Caco-2 (cell line): ENCODE measurements at regions not wholly inside any gene's neighbourhood (a gene's known extent, or its start where the extent isn't known, plus 50 kb on each side); places are given as distances from the start of the nearest gene placed in this dataset. TPM values are rescaled to one million over a fixed set of nuclear protein-coding genes. Genes with fewer than 3 reads are reported as not detected.

ENCODE experiments used
- BruUV-seq: library from RNA; stranded (reverse); fragments of 400-500 nt; replicated peaks from 2 replicates; lab custom pipeline; 2021; lab: Mats Ljungman, UMichigan
- CTCF ChIA-PET: fragments of 300-600 bp; sonication (Branson Sonifier 250); formaldehyde crosslinking; loops from one replicate; lab custom pipeline; 2022; ENCODE audit warnings: antibody characterized with exemption; lab: Charles Lee
- POLR2A ChIA-PET: fragments of 300-600 bp; sonication (Branson Sonifier 250); formaldehyde crosslinking; loops from one replicate; lab custom pipeline; 2022; ENCODE audit warnings: antibody characterized with exemption; lab: Charles Lee
- DNase-seq, 2 experiments: peaks; one replicate each; pipeline versions ENCODE4 v3.0.0 to v3.0.0-alpha.2; 2020 to 2022
- H3K27me3 ChIP-seq: replicated peaks from 2 replicates; pipeline ENCODE4 v1.6.0; 2011; ENCODE audit warnings: low read length; ENCODE audit not compliant: control insufficient read depth, insufficient read depth
- H3K36me3 ChIP-seq: 2 replicates; pipeline ENCODE4 v1.5.1; 2011; ENCODE audit warnings: low read length; ENCODE audit not compliant: control insufficient read depth, insufficient read depth
- H3K4me1 ChIP-seq: fragments of 250-450 bp; sonication (Bioruptor Pico); 2 replicates; pipeline ENCODE4 v1.5.1; 2020; ENCODE audit warnings: mild to moderate bottlenecking
- H3K4me3 ChIP-seq: 2 replicates; pipeline ENCODE4 v1.5.1; 2011; ENCODE audit warnings: low read depth, mild to moderate bottlenecking, control low read depth, low read length
- H3K9me3 ChIP-seq: fragments of 250-450 bp; sonication (Bioruptor Pico); 2 replicates; pipeline ENCODE4 v1.5.1; 2020; ENCODE audit warnings: mild to moderate bottlenecking, moderate library complexity
- H3K27ac Mint-ChIP-seq: one replicate; pipeline ENCODE4 v1.8.0; 2022; ENCODE audit warnings: mixed read lengths; ENCODE audit not compliant: unreplicated experiment
- H3K27me3 Mint-ChIP-seq: one replicate; pipeline ENCODE4 v1.8.0; 2022; ENCODE audit warnings: mixed read lengths; ENCODE audit not compliant: insufficient read depth, unreplicated experiment
- H3K36me3 Mint-ChIP-seq: one replicate; pipeline ENCODE4 v1.8.0; 2022; ENCODE audit warnings: mild to moderate bottlenecking, mixed read lengths; ENCODE audit not compliant: insufficient read depth, unreplicated experiment
- H3K4me1 Mint-ChIP-seq: one replicate; pipeline ENCODE4 v1.8.0; 2022; ENCODE audit warnings: low read depth, mixed read lengths; ENCODE audit not compliant: unreplicated experiment
- H3K4me3 Mint-ChIP-seq: one replicate; pipeline ENCODE4 v1.8.0; 2022; ENCODE audit warnings: mild to moderate bottlenecking, moderate library complexity, mixed read lengths; ENCODE audit not compliant: unreplicated experiment
- H3K9me3 Mint-ChIP-seq: one replicate; pipeline ENCODE4 v1.8.0; 2022; ENCODE audit warnings: mixed read lengths; ENCODE audit not compliant: unreplicated experiment
- CTCF ChIP-seq, 2 experiments: fragments of 200-600 bp in 1 of 2; IDR thresholded peaks; 1 replicate in 1 of 2; 2 replicates in 1 of 2; pipeline versions ENCODE4 v1.5.1 to v1.8.0; 2011 to 2022; ENCODE audit warnings: antibody characterized with exemption in 1 of 2, control low read depth in 1 of 2, inconsistent platforms in 1 of 2, low read depth in 1 of 2, low read length in 1 of 2, mild to moderate bottlenecking in 1 of 2, moderate library complexity in 1 of 2; ENCODE audit not compliant: insufficient read depth in 1 of 2, severe bottlenecking in 1 of 2, unreplicated experiment in 1 of 2
- intact Hi-C: fragments of 100-400 bp; cut with micrococcal nuclease; formaldehyde crosslinking; loops from one replicate; pipeline ENCODE4 v1.10.0; 2022; ENCODE audit not compliant: unreplicated experiment
- microRNA-seq: library from miRNA; unstranded; fragments of <30 nt; microRNA quantifications from one replicate; pipeline ENCODE4 v1.2.0, GENCODE V29; 2022

GRCh38 chr12:112738531-112738930 is 53.0 kb upstream of the RPH3A start:
- Mint-ChIP-seq H3K4me1 (no peaks in the 10 kb centered on the region), H3K9me3 (no peaks in the 10 kb centered on the region), H3K27ac (no peak overlapping the region), H3K27me3 (peaks cover 14% of the 10 kb centered on the region), H3K36me3 (no peaks in the 10 kb centered on the region), H3K4me3 (no peak overlapping the region)
- no peak for TF ChIP-seq CTCF (IDR thresholded peaks at IDR 0.05; ENCODE audit: insufficient read depth in 1 of 2, low read depth in 1 of 2, low read length in 1 of 2, severe bottlenecking in 1 of 2, unreplicated experiment in 1 of 2)
- no peaks in the 10 kb centered on the region for H3K9me3 ChIP-seq
- no peaks in the 10 kb centered on the region for H3K36me3 ChIP-seq
- ChIA-PET CTCF (no interaction called here), POLR2A (no interaction called here)
- H3K27me3 ChIP-seq = peaks cover 1% of the 10 kb centered on the region; the same call in 1 of the 2 replicates
- no peak for DNase-seq
- no TSS peak for BruUV-seq
- H3K4me3 ChIP-seq = no peak overlapping the region
- H3K4me1 ChIP-seq = no peaks in the 10 kb centered on the region
- intact Hi-C loops = no loop called here

GRCh38 chr12:112740387-112740934 is 51.1 kb upstream of the RPH3A start:
- no peaks in the 10 kb centered on the region for H3K9me3 Mint-ChIP-seq
- Histone ChIP-seq H3K4me1 (no peaks in the 10 kb centered on the region), H3K36me3 (no peaks in the 10 kb centered on the region), H3K9me3 (no peaks in the 10 kb centered on the region), H3K27me3 (peaks cover 1% of the 10 kb centered on the region; the same call in 1 of the 2 replicates), H3K4me3 (no peak overlapping the region)
- peaks cover 20% of the 10 kb centered on the region for H3K27me3 Mint-ChIP-seq
- intact Hi-C loops = no loop called here
- no peaks in the 10 kb centered on the region for H3K4me1 Mint-ChIP-seq
- CTCF ChIA-PET = no interaction called here
- TF ChIP-seq CTCF (IDR thresholded peaks at IDR 0.05; ENCODE audit: insufficient read depth in 1 of 2, low read depth in 1 of 2, low read length in 1 of 2, severe bottlenecking in 1 of 2, unreplicated experiment in 1 of 2) = no peak
- H3K27ac Mint-ChIP-seq = no peak overlapping the region
- BruUV-seq = no TSS peak
- no peak for DNase-seq
- H3K36me3 Mint-ChIP-seq = no peaks in the 10 kb centered on the region
- H3K4me3 Mint-ChIP-seq = no peak overlapping the region
- POLR2A ChIA-PET = no interaction called here

- Histone ChIP-seq H3K4me1 (no peaks in the 10 kb centered on the region), H3K4me3 (no peak overlapping the region), H3K27me3 (peaks cover 1% of the 10 kb centered on the region; the same call in 1 of the 2 replicates), H3K36me3 (no peaks in the 10 kb centered on the region), H3K9me3 (no peaks in the 10 kb centered on the region)
- CTCF ChIA-PET = no interaction called here
- Mint-ChIP-seq H3K27ac (no peak overlapping the region), H3K27me3 (peaks cover 20% of the 10 kb centered on the region), H3K4me1 (no peaks in the 10 kb centered on the region), H3K4me3 (no peak overlapping the region), H3K36me3 (no peaks in the 10 kb centered on the region), H3K9me3 (no peaks in the 10 kb centered on the region)
- BruUV-seq = no TSS peak
- TF ChIP-seq CTCF (IDR thresholded peaks at IDR 0.05; ENCODE audit: insufficient read depth in 1 of 2, low read depth in 1 of 2, low read length in 1 of 2, severe bottlenecking in 1 of 2, unreplicated experiment in 1 of 2) = no peak
- DNase-seq = no peak
- POLR2A ChIA-PET = no interaction called here
- intact Hi-C loops = no loop called here
Observed at GRCh38 chr12:112741106-112741505, 50.4 kb upstream of the RPH3A start.

Small RNAs in the stretch of these regions (microRNA-seq; reads per million reads assigned to microRNA genes)
- not detected for gene MIR1302-1
